PC-3 (cell line): ENCODE measurements at regions not wholly inside any gene's neighbourhood (a gene's known extent, or its start where the extent isn't known, plus 50 kb on each side); places are given as distances from the start of the nearest gene placed in this dataset.

Experiments used
- CTCF ChIP-seq: fragments of 300-600 bp; sonication (generic); conservative IDR thresholded peaks from 2 replicates; pipeline ENCODE4 v1.5.1; 2017; ENCODE audit warnings: antibody characterized with exemption, low read depth, mild to moderate bottlenecking, low read length
- EZH2 ChIP-seq: fragments of 300-600 bp; sonication (generic); IDR thresholded peaks from one replicate; pipeline ENCODE4 v1.6.1; 2017; ENCODE audit warnings: antibody characterized with exemption, mild to moderate bottlenecking, low read length; ENCODE audit not compliant: unreplicated experiment
- EZH2phosphoT487 ChIP-seq: fragments of 300-600 bp; sonication (generic); IDR thresholded peaks from 2 replicates; pipeline ENCODE4 v1.6.1; 2018; ENCODE audit warnings: mild to moderate bottlenecking, antibody characterized with exemption, low read length, borderline replicate concordance

- TF ChIP-seq CTCF, result no peak
- TF ChIP-seq EZH2phosphoT487, result no peak
- TF ChIP-seq EZH2, result no peak
Measured at GRCh38 chr2:23037596-23037995, 347.4 kb upstream of the KLHL29 start.
